SK-N-SH (cell line): ENCODE measurements at regions not wholly inside any gene's neighbourhood (a gene's known extent, or its start where the extent isn't known, plus 50 kb on each side); places are given as distances from the start of the nearest gene placed in this dataset.

Experiments
- CTCF ChIA-PET: fragments of 300-600, 350-600 bp; formaldehyde crosslinking; extraction: SDS; loops from one replicate; lab custom pipeline; 2021; lab: Yijun Ruan, JAX
- POLR2A ChIA-PET: fragments of 350-600 bp; sonication (Branson Sonifier 250); formaldehyde crosslinking; extraction: SDS; loops from one replicate; lab custom pipeline; 2020; ENCODE audit warnings: antibody characterized with exemption, inconsistent platforms; lab: Yijun Ruan, JAX
- DNase-seq: peaks from one replicate; pipeline ENCODE4 v3.0.0; 2012
- H2AFZ ChIP-seq: fragments of 200-600 bp; sonication (generic); 2 replicates; pipeline ENCODE4 v1.8.1; 2016; ENCODE audit warnings: antibody characterized with exemption, mild to moderate bottlenecking, low read depth
- H3F3A ChIP-seq: fragments of 200-600 bp; sonication (generic); replicated peaks from 2 replicates; pipeline ENCODE3; 2016; ENCODE audit warnings: antibody characterized with exemption, mild to moderate bottlenecking; ENCODE audit not compliant: insufficient read depth
- H3K27ac ChIP-seq, 2 experiments: fragments of 200-500 bp in 1 of 2; fragments of 200-600 bp in 1 of 2; sonication (Bioruptor generic) in 1 of 2; sonication (generic), shearing (Covaris generic) in 1 of 2; 2 replicates each; pipeline versions ENCODE4 v1.5.1 to v1.6.1; 2014 to 2016; ENCODE audit warnings: low read depth in 2 of 2, inconsistent platforms in 1 of 2, low read length in 1 of 2, mild to moderate bottlenecking in 1 of 2, mixed read lengths in 1 of 2
- H3K27me3 ChIP-seq: fragments of 200-600 bp; sonication (generic), shearing (Covaris generic); 2 replicates; pipeline ENCODE4 v1.6.1; 2016; ENCODE audit warnings: mixed run types; ENCODE audit not compliant: insufficient read depth
- H3K36me3 ChIP-seq, 2 experiments: fragments of 200-500 bp in 1 of 2; fragments of 200-600 bp in 1 of 2; sonication (Bioruptor generic) in 1 of 2; sonication (generic) in 1 of 2; replicated peaks in 1 of 2; 2 replicates each; pipeline versions ENCODE3 to v1.5.1; 2014 to 2016; ENCODE audit warnings: low read length in 1 of 2, mild to moderate bottlenecking in 1 of 2; ENCODE audit not compliant: insufficient read depth in 2 of 2, control insufficient read depth in 1 of 2
- H3K4me1 ChIP-seq, 2 experiments: fragments of 200-500 bp in 1 of 2; fragments of 200-600 bp in 1 of 2; sonication (Bioruptor generic) in 1 of 2; sonication (generic), shearing (Covaris generic) in 1 of 2; 2 replicates each; pipeline versions ENCODE4 v1.5.1 to v1.6.1; 2014 to 2016; ENCODE audit warnings: low read depth in 1 of 2, low read length in 1 of 2, mixed run types in 1 of 2; ENCODE audit not compliant: insufficient read depth in 2 of 2, control insufficient read depth in 1 of 2
- H3K4me2 ChIP-seq: fragments of 200-600 bp; sonication (generic), shearing (Covaris generic); 2 replicates; pipeline ENCODE4 v1.6.1; 2017; ENCODE audit warnings: mixed run types
- H3K4me3 ChIP-seq, 2 experiments: fragments of 200-500 bp in 1 of 2; fragments of 200-600 bp in 1 of 2; sonication (Bioruptor generic) in 1 of 2; sonication (generic), shearing (Covaris generic) in 1 of 2; 2 replicates each; pipeline versions ENCODE4 v1.5.1 to v1.8.1; 2014 to 2016; ENCODE audit warnings: low read depth in 2 of 2, inconsistent platforms in 1 of 2, low read length in 1 of 2, mild to moderate bottlenecking in 1 of 2, mixed read lengths in 1 of 2, moderate library complexity in 1 of 2
- H3K79me2 ChIP-seq: fragments of 200-600 bp; sonication (generic); 2 replicates; pipeline ENCODE4 v1.8.1; 2017; ENCODE audit warnings: mild to moderate bottlenecking; ENCODE audit not compliant: insufficient read depth
- H3K9ac ChIP-seq: fragments of 200-600 bp; sonication (generic); 2 replicates; pipeline ENCODE4 v1.6.1; 2017; ENCODE audit warnings: mixed run types
- H3K9me2 ChIP-seq: fragments of 200-600 bp; sonication (generic); 2 replicates; pipeline ENCODE4 v1.6.1; 2017; ENCODE audit warnings: mixed run types
- H3K9me3 ChIP-seq: fragments of 200-600 bp; sonication (generic); 2 replicates; pipeline ENCODE4 v1.6.1; 2017; ENCODE audit warnings: mixed run types, mild to moderate bottlenecking, moderate library complexity
- H4K20me1 ChIP-seq: fragments of 200-600 bp; sonication (generic); 2 replicates; pipeline ENCODE4 v1.6.1; 2017; ENCODE audit warnings: mild to moderate bottlenecking, mixed run types; ENCODE audit not compliant: insufficient read depth
- CTCF ChIP-seq: fragments of 200-600 bp; sonication (generic); IDR thresholded peaks from 2 replicates; pipeline ENCODE4 v1.6.1; 2017; ENCODE audit warnings: antibody characterized with exemption, mild to moderate bottlenecking, moderate library complexity
- FOXM1 ChIP-seq: IDR thresholded peaks from 2 replicates; pipeline ENCODE4 v1.4.0; 2012; ENCODE audit warnings: low read depth, mild to moderate bottlenecking
- GABPA ChIP-seq: IDR thresholded peaks from 2 replicates; pipeline ENCODE4 v1.4.0; 2012; ENCODE audit warnings: low read depth, mild to moderate bottlenecking
- NRF1 ChIP-seq: IDR thresholded peaks from 2 replicates; pipeline ENCODE4 v1.6.1; 2012; ENCODE audit warnings: low read depth, mild to moderate bottlenecking, low read length
- PBX3 ChIP-seq: IDR thresholded peaks from 2 replicates; pipeline ENCODE4; 2012
- POLR2AphosphoS5 ChIP-seq: IDR thresholded peaks from 2 replicates; pipeline ENCODE4 v1.6.1; 2012; ENCODE audit warnings: low read depth, low read length
- RAD21 ChIP-seq: IDR thresholded peaks from 2 replicates; pipeline ENCODE4 v1.6.1; 2012; ENCODE audit warnings: mild to moderate bottlenecking, low read length
- REST ChIP-seq: IDR thresholded peaks from 2 replicates; pipeline ENCODE4 v1.6.1; 2012; ENCODE audit warnings: mild to moderate bottlenecking, low read depth, low read length, moderate library complexity
- WGBS: methylation state at CpG from one replicate; pipeline ENCODE4 v1.1.6; 2017; ENCODE audit warnings: low lambda C conversion rate; 5-methylcytosine and 5-hydroxymethylcytosine counted together
- TF ChIP-seq, protein P1 (sequence below): fragments of 150-350 bp; IDR thresholded peaks from 2 replicates; pipeline ENCODE4 v1.6.1; 2017; ENCODE audit warnings: antibody characterized with exemption, low read length, low read depth, borderline replicate concordance

DNA sequence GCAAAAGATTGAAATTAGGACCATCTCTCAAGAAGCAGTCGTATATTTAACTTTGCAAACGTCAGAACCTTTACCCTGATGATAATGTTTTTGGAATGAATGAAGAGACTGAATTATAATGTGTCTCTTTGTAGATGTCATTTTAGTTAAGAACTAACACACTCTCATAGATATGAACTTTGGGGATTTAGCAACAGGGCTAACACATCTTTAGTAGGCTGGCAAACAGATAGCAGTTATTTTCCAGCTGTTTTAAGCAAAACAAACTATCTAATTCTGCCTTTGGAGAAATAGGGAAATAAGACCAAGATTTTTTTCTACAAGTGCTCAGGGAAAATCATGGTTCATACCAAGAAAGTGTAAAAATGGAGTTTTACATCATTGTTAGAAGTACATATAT, 469.7 kb downstream of the SPATA31D1 start:
- H3K4me2 ChIP-seq: no peak overlapping the region
- no peaks in the 10 kb centered on the region for H3K36me3 ChIP-seq
- H3K9ac ChIP-seq: no peak overlapping the region
- H3F3A ChIP-seq: peaks cover 12% of the 10 kb centered on the region
- no peaks in the 10 kb centered on the region for H3K4me1 ChIP-seq
- H3K27ac ChIP-seq: no peak overlapping the region
- H3K27me3 ChIP-seq: no peaks in the 10 kb centered on the region
- H3K9me3 ChIP-seq: peaks cover 5% of the 10 kb centered on the region; the same call in 1 of the 2 replicates
- H2AFZ ChIP-seq: no peak overlapping the region
- ChIA-PET POLR2A (no interaction called here), CTCF (no interaction called here)
- no peak for TF ChIP-seq CTCF
- no peak for TF ChIP-seq RAD21
- no peak for TF ChIP-seq PBX3
- no peak for TF ChIP-seq GABPA
- no peak for TF ChIP-seq POLR2AphosphoS5
- no peak for TF ChIP-seq REST
- TF ChIP-seq, protein P1, sequence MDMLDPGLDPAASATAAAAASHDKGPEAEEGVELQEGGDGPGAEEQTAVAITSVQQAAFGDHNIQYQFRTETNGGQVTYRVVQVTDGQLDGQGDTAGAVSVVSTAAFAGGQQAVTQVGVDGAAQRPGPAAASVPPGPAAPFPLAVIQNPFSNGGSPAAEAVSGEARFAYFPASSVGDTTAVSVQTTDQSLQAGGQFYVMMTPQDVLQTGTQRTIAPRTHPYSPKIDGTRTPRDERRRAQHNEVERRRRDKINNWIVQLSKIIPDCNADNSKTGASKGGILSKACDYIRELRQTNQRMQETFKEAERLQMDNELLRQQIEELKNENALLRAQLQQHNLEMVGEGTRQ: no peak
- TF ChIP-seq NRF1: no peak
- TF ChIP-seq FOXM1: no peak
- no peak for DNase-seq
- no peaks in the 10 kb centered on the region for H3K79me2 ChIP-seq
- 62% methylated on average over 2 of the region's 2 CpGs for WGBS
- H3K9me2 ChIP-seq: no peaks in the 10 kb centered on the region
- no peak overlapping the region for H3K4me3 ChIP-seq
- no peaks in the 10 kb centered on the region for H4K20me1 ChIP-seq
